BE2C (cell line): ENCODE measurements at regions not wholly inside any gene's neighbourhood (a gene's known extent, or its start where the extent isn't known, plus 50 kb on each side); places are given as distances from the start of the nearest gene placed in this dataset.

ENCODE experiments used
- DNase-seq: peaks from one replicate; pipeline ENCODE4 v3.0.0-alpha.2; 2020
- H3K27me3 ChIP-seq: fragments of 250-450 bp; sonication (Bioruptor Pico); 2 replicates; pipeline ENCODE4 v1.5.1; 2020; ENCODE audit warnings: mild to moderate bottlenecking
- H3K36me3 ChIP-seq: fragments of 250-450 bp; sonication (Bioruptor Pico); 2 replicates; pipeline ENCODE4 v1.5.1; 2020; ENCODE audit warnings: mild to moderate bottlenecking
- H3K4me1 ChIP-seq: fragments of 250-450 bp; sonication (Bioruptor Pico); 2 replicates; pipeline ENCODE4 v1.5.1; 2020
- H3K4me3 ChIP-seq: 2 replicates; pipeline ENCODE4 v1.5.1; 2011; ENCODE audit warnings: low read depth, low read length
- H3K9me3 ChIP-seq: fragments of 250-450 bp; sonication (Bioruptor Pico); 2 replicates; pipeline ENCODE4 v1.5.1; 2020
- TF ChIP-seq, protein P1 (sequence below): IDR thresholded peaks from 2 replicates; pipeline ENCODE4 v1.5.1; 2012; ENCODE audit warnings: mild to moderate bottlenecking, low read depth, low read length

DNA sequence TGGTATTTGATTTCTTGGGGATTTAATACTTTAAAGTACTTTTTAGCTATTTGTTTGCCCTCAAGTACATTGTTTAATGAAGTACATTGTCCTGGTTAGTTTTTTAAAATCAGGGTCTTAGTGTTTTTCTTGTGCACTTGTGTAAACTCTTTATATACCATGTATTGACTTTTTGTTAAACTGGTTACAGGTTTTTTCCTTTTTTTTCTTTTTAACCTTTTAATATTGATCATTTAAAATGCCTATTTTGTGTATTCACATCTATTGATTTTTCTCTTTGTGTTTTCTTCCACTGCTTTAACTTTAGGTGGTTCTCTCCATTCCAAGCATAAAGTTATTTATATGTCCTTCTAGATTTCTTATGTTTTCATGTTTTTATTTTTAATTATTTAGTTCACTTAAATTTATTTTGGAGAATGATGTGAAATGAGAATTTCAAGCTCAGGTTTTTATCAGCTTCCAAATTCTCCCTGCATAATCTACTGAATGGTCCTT lies 84.5 kb upstream of the MYCN start:
- Histone ChIP-seq H3K27me3 (no peaks in the 10 kb centered on the region), H3K36me3 (no peaks in the 10 kb centered on the region), H3K4me1 (no peaks in the 10 kb centered on the region), H3K4me3 (no peak overlapping the region), H3K9me3 (no peaks in the 10 kb centered on the region)
- TF ChIP-seq, protein P1, sequence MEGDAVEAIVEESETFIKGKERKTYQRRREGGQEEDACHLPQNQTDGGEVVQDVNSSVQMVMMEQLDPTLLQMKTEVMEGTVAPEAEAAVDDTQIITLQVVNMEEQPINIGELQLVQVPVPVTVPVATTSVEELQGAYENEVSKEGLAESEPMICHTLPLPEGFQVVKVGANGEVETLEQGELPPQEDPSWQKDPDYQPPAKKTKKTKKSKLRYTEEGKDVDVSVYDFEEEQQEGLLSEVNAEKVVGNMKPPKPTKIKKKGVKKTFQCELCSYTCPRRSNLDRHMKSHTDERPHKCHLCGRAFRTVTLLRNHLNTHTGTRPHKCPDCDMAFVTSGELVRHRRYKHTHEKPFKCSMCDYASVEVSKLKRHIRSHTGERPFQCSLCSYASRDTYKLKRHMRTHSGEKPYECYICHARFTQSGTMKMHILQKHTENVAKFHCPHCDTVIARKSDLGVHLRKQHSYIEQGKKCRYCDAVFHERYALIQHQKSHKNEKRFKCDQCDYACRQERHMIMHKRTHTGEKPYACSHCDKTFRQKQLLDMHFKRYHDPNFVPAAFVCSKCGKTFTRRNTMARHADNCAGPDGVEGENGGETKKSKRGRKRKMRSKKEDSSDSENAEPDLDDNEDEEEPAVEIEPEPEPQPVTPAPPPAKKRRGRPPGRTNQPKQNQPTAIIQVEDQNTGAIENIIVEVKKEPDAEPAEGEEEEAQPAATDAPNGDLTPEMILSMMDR, result no peak
- DNase-seq, result no peak

DNA sequence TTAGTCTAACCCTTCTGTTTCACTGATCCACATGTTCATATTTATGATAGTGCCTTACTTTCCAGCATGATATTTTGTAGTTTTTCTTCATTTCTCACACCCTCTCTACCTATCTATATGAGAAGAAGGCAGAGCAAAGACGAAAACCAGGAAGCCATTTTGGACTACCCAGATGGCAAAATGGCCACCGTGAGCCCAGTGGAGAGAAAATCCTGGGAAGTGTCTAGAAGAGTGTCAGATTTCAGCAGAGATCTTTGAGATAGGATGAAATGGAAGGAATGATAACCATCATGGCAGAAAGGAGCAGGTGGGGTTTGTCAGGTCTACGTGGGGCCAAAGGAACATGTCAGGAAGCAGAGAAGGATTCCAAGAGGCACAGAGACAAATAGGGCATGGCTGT lies 84.0 kb upstream of the MYCN start:
- H3K36me3 ChIP-seq, result no peaks in the 10 kb centered on the region
- TF ChIP-seq, protein P1, result no peak
- no peaks in the 10 kb centered on the region for H3K9me3 ChIP-seq
- no peak for DNase-seq
- no peaks in the 10 kb centered on the region for H3K4me1 ChIP-seq
- H3K27me3 ChIP-seq, result no peaks in the 10 kb centered on the region
- H3K4me3 ChIP-seq, result no peak overlapping the region

DNA sequence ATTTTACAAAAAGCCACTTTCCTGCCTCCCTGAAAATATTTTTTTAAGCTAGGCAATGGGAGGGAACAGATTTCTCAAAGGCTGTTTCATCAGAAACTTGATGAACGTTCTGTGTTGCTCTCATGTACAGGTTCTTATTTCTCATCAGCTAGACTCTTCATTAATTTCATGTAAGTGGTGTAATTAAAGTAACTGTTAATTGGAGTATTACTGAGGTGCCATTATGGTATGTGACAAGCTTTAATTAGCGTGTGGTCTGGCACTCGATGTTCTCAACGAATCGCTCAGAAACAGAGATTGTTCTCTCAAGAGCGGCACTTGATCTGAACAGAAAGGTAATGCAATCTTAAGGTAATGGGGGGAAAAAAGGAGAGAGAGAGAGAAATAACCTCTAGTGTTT lies 81.9 kb upstream of the MYCN start:
- Histone ChIP-seq H3K4me1 (no peaks in the 10 kb centered on the region; the same call in 1 of the 2 replicates), H3K36me3 (no peaks in the 10 kb centered on the region), H3K27me3 (no peaks in the 10 kb centered on the region), H3K4me3 (no peak overlapping the region), H3K9me3 (no peaks in the 10 kb centered on the region)
- TF ChIP-seq, protein P1, result no peak
- DNase-seq, result no peak

DNA sequence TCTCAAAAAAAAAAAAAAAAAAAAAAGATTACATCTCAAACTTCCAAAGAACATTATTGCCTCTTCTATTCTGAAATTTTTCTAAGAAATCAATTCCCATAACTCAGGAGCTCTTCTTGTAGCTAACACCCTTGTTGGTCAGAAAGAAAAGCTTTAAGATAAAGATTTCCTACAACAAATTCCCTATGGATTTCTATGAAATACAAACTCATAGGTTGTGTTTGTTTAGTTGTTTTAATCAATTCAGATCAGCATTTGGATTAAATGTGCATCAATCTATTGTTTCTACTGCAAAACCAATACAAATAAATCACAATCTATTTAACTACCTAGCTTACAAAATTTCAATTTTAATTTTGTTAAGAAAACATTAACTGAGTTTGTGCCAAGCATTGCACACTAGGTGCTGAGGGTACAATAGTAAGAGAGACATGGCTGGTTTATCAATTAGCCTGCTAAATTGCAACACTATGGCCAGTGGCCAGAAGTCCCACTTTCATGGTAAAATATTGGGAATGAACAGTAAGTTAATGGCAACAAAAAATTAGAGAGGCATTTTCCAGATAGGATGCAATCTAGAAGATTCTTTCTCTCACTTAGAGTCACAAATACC lies 80.2 kb upstream of the MYCN start:
- TF ChIP-seq, protein P1, result no peak
- DNase-seq, result no peak
- H3K4me1 ChIP-seq, result no peaks in the 10 kb centered on the region; the same call in 1 of the 2 replicates
- no peaks in the 10 kb centered on the region for H3K36me3 ChIP-seq
- no peaks in the 10 kb centered on the region for H3K9me3 ChIP-seq
- no peak overlapping the region for H3K4me3 ChIP-seq
- no peaks in the 10 kb centered on the region for H3K27me3 ChIP-seq

DNA sequence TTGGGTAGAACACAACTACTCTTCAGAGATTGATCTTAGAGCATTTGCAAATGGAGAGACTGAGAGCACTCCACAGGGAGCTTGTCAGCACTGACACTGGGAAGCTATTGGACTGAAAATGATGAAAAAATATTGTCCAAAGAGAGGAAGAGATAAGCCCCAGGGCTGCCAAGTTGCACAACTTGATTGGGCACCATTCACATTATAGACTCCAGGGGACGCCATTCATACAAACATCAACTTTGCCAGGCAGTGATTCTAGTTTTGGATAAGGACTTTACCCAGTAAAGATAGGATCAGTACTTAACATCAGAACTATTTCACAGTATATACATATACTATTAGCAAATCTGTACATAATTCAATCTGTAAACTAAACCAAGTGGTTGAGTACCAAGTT lies 79.6 kb upstream of the MYCN start:
- no peak for DNase-seq
- H3K4me3 ChIP-seq, result no peak overlapping the region
- no peaks in the 10 kb centered on the region for H3K36me3 ChIP-seq
- no peaks in the 10 kb centered on the region for H3K9me3 ChIP-seq
- no peaks in the 10 kb centered on the region for H3K27me3 ChIP-seq
- H3K4me1 ChIP-seq, result no peaks in the 10 kb centered on the region; the same call in 1 of the 2 replicates
- TF ChIP-seq, protein P1, result peak; percentile 35; the same call in 1 of the 2 replicates

DNA sequence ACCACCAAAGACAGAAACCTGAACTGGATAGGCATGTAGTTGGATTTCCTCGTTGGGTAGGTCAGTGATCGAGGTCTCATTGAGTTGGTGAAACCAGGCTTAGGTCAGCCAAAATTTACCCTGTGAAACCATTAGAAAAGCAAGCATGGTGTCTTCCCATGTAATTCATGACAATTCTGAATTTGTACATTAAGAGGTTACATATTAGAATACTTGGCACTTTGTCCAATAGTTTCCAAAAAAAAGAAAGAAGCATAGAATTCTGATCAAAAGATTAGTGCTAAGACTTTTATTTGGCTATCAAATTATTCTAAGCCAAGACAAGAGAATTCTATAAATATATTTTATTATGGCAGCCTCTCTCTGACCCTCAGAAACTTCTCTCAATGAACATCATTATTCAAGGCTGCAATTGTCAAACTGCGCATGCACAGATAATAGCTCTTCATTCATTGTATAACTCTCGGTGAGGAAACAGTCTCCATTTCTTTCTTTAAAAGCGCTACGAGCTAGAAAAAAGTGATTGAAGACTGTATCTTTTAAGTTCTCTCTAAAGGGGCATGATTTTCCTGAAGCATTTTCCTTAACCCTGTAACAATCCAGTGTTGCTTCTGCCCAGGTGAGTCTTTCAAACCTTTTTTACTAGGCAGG lies 79.1 kb upstream of the MYCN start:
- no peak for DNase-seq
- Histone ChIP-seq H3K4me1 (no peaks in the 10 kb centered on the region; the same call in 1 of the 2 replicates), H3K27me3 (no peaks in the 10 kb centered on the region), H3K4me3 (no peak overlapping the region), H3K36me3 (no peaks in the 10 kb centered on the region), H3K9me3 (no peaks in the 10 kb centered on the region)
- TF ChIP-seq, protein P1, result no peak
